ENCODE measurements at regions not wholly inside any gene's neighbourhood (a gene's known extent, or its start where the extent isn't known, plus 50 kb on each side); places are given as distances from the start of the nearest gene placed in this dataset.

- TF ChIP-seq CTCF (IDR thresholded peaks at IDR 0.05) (no peak), EP300 (IDR thresholded peaks at IDR 0.05) (no peak)
These were observed 116.8 kb downstream of the MACIR start for GRCh38 chr5:103375350-103375749.
